ENCODE measurements at regions not wholly inside any gene's neighbourhood (a gene's known extent, or its start where the extent isn't known, plus 50 kb on each side); places are given as distances from the start of the nearest gene placed in this dataset.
"Not testable (repeated sequence)": the region's sequence is repeated elsewhere in the genome, so short reads cannot be mapped to it uniquely, and the experiment has no call there.

DNA sequence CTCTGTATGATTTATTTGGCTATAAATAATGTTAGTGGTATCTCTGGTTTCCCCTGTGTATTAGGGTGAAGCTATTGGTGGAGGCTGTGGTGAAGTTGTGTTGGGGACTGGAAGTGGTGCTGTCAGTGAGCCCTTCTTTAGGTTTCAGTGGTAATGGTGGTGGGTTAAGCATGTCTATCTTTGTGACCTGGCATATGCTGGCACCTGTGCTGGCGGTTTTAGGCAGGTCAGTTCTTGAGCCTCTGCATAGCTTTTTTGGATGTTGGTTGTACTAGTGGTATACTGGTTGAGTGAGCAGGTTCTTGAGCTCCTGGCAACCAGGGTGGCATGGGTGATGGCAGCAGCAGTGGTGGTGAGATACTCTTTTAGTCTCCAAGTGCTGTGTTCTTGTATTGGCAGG lies 161.9 kb upstream of the CAND1 start:
- no peaks in the 10 kb centered on the region for H3K9me3 ChIP-seq (ENCODE audit: control insufficient read depth, low read depth, low read length)
- no peaks in the 10 kb centered on the region for H3K9me1 ChIP-seq (ENCODE audit: control insufficient read depth, extremely low read depth, insufficient read depth, low read length)
- H3K9ac ChIP-seq (ENCODE audit: control insufficient read depth, extremely low read depth, insufficient read depth, low read length) = no peak overlapping the region
- H3K4me1 ChIP-seq (ENCODE audit: control insufficient read depth, extremely low read depth, insufficient read depth, low read length) = peaks cover 11% of the 10 kb centered on the region
- no peak overlapping the region for H3K27ac ChIP-seq (ENCODE audit: control insufficient read depth, insufficient read depth, low read length)
- no peak for TF ChIP-seq EZH2 (IDR thresholded peaks at IDR 0.05; ENCODE audit: low read length)
- TF ChIP-seq, protein P1, sequence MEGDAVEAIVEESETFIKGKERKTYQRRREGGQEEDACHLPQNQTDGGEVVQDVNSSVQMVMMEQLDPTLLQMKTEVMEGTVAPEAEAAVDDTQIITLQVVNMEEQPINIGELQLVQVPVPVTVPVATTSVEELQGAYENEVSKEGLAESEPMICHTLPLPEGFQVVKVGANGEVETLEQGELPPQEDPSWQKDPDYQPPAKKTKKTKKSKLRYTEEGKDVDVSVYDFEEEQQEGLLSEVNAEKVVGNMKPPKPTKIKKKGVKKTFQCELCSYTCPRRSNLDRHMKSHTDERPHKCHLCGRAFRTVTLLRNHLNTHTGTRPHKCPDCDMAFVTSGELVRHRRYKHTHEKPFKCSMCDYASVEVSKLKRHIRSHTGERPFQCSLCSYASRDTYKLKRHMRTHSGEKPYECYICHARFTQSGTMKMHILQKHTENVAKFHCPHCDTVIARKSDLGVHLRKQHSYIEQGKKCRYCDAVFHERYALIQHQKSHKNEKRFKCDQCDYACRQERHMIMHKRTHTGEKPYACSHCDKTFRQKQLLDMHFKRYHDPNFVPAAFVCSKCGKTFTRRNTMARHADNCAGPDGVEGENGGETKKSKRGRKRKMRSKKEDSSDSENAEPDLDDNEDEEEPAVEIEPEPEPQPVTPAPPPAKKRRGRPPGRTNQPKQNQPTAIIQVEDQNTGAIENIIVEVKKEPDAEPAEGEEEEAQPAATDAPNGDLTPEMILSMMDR (optimal IDR thresholded peaks at IDR 0.05 in 1 of 3, IDR thresholded peaks at IDR 0.05 in 1 of 3, conservative IDR thresholded peaks at IDR 0.05 in 1 of 3; ENCODE audit: extremely low read depth in 1 of 3, insufficient read depth in 2 of 3, low read length in 3 of 3) = no peak
- H2AFZ ChIP-seq (ENCODE audit: control insufficient read depth, low read length) = no peak overlapping the region
- DNase-seq (ENCODE audit: low read depth, low spot score) = no peak
- H3K79me2 ChIP-seq (ENCODE audit: control insufficient read depth, insufficient read depth, low read length) = no peaks in the 10 kb centered on the region
- no peaks in the 10 kb centered on the region for H3K27me3 ChIP-seq (ENCODE audit: control insufficient read depth, extremely low read depth, insufficient read depth, low read length)
- H3K36me3 ChIP-seq (ENCODE audit: control insufficient read depth in 2 of 2, extremely low read depth in 1 of 2, insufficient read depth in 2 of 2, low read length in 2 of 2) = no peaks in the 10 kb centered on the region
- no peak overlapping the region for H3K4me2 ChIP-seq (ENCODE audit: control insufficient read depth, extremely low read depth, insufficient read depth, low read depth, low read length)
- dilution Hi-C loops (cut with MboI; ENCODE audit: extremely low pct_ligation_motif_present, low sequenced_read_pairs) = no loop called here
- FAIRE-seq = no peak
- H4K20me1 ChIP-seq (ENCODE audit: control insufficient read depth, extremely low read depth, insufficient read depth, low read length) = no peaks in the 10 kb centered on the region
- H3K4me3 ChIP-seq (ENCODE audit: control insufficient read depth in 2 of 3, extremely low read depth in 1 of 3, insufficient read depth in 2 of 3, low read depth in 1 of 3, low read length in 3 of 3) = no peak overlapping the region

DNA sequence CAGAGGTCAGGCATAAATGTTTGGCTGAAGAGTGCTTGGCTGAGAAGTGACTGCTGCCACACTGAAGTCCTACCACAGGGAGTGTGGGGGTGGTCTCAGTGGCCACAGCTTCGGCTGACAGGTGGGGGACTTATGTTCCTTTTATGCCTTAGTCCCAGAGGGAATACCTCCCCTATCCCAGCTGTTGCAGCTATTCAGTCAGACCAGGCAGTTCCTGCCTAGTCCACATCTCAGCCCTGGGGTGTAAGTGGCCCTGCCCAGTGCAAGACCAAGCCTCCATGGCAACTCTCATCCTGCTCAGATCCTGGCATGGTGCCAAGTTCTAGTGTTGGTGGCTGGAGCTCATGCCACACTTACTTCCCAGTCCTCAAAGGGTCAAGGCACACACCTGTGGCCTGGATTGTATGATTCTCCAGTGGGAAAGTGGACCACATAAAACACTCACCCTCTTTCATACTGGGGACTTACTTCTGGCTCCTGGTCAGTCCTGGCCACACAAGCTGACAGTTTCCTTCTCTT lies 161.3 kb upstream of the CAND1 start:
- DNase-seq (ENCODE audit: low read depth, low spot score) (no peak), FAIRE-seq (no peak)
- dilution Hi-C loops (cut with MboI; ENCODE audit: extremely low pct_ligation_motif_present, low sequenced_read_pairs) = no loop called here

DNA sequence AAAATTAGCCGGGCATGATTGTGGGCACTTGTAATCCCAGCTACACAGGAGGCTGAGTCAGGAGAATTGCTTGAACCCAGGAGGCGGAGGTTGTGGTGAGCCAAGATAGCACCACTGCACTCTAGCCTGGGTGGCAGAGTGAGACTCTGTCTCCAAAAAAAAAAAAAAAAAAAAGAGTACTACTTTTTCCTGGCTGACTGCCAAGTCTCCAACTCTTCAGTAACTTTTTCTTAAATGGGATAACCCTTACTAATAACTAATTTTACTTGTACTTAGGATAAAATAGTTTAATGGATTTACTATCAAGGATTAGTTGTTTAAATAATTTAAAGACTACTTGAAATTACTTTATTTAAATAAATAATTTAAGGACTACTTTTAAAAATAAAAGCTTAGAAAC lies 158.8 kb upstream of the CAND1 start:
- H3K36me3 ChIP-seq (ENCODE audit: control insufficient read depth in 2 of 2, extremely low read depth in 1 of 2, insufficient read depth in 2 of 2, low read length in 2 of 2); DNase-seq (ENCODE audit: low read depth, low spot score); H3K79me2 ChIP-seq (ENCODE audit: control insufficient read depth, insufficient read depth, low read length); H3K9me1 ChIP-seq (ENCODE audit: control insufficient read depth, extremely low read depth, insufficient read depth, low read length); H3K4me3 ChIP-seq (ENCODE audit: control insufficient read depth in 2 of 3, extremely low read depth in 1 of 3, insufficient read depth in 2 of 3, low read depth in 1 of 3, low read length in 3 of 3); H2AFZ ChIP-seq (ENCODE audit: control insufficient read depth, low read length); H3K9ac ChIP-seq (ENCODE audit: control insufficient read depth, extremely low read depth, insufficient read depth, low read length); H3K9me3 ChIP-seq (ENCODE audit: control insufficient read depth, low read depth, low read length); H3K27ac ChIP-seq (ENCODE audit: control insufficient read depth, insufficient read depth, low read length); H4K20me1 ChIP-seq (ENCODE audit: control insufficient read depth, extremely low read depth, insufficient read depth, low read length); H3K4me2 ChIP-seq (ENCODE audit: control insufficient read depth, extremely low read depth, insufficient read depth, low read depth, low read length); dilution Hi-C loops (cut with MboI; ENCODE audit: extremely low pct_ligation_motif_present, low sequenced_read_pairs); H3K27me3 ChIP-seq (ENCODE audit: control insufficient read depth, extremely low read depth, insufficient read depth, low read length); FAIRE-seq: not testable (repeated sequence)
- peaks cover 11% of the 10 kb centered on the region for H3K4me1 ChIP-seq (ENCODE audit: control insufficient read depth, extremely low read depth, insufficient read depth, low read length)

More for the DNA sequence above, 161.3 kb upstream of the CAND1 start:
- Histone ChIP-seq H3K27me3 (ENCODE audit: control insufficient read depth, extremely low read depth, insufficient read depth, low read length) (no peaks in the 10 kb centered on the region), H3K79me2 (ENCODE audit: control insufficient read depth, insufficient read depth, low read length) (no peaks in the 10 kb centered on the region), H2AFZ (ENCODE audit: control insufficient read depth, low read length) (no peak overlapping the region), H3K9me3 (ENCODE audit: control insufficient read depth, low read depth, low read length) (no peaks in the 10 kb centered on the region), H3K36me3 (ENCODE audit: control insufficient read depth in 2 of 2, extremely low read depth in 1 of 2, insufficient read depth in 2 of 2, low read length in 2 of 2) (no peaks in the 10 kb centered on the region), H4K20me1 (ENCODE audit: control insufficient read depth, extremely low read depth, insufficient read depth, low read length) (no peaks in the 10 kb centered on the region), H3K4me3 (ENCODE audit: control insufficient read depth in 2 of 3, extremely low read depth in 1 of 3, insufficient read depth in 2 of 3, low read depth in 1 of 3, low read length in 3 of 3) (no peak overlapping the region), H3K9ac (ENCODE audit: control insufficient read depth, extremely low read depth, insufficient read depth, low read length) (no peak overlapping the region), H3K9me1 (ENCODE audit: control insufficient read depth, extremely low read depth, insufficient read depth, low read length) (no peaks in the 10 kb centered on the region), H3K4me2 (ENCODE audit: control insufficient read depth, extremely low read depth, insufficient read depth, low read depth, low read length) (no peak overlapping the region), H3K4me1 (ENCODE audit: control insufficient read depth, extremely low read depth, insufficient read depth, low read length) (peaks cover 11% of the 10 kb centered on the region), H3K27ac (ENCODE audit: control insufficient read depth, insufficient read depth, low read length) (no peak overlapping the region)
- TF ChIP-seq EZH2 (IDR thresholded peaks at IDR 0.05; ENCODE audit: low read length) = no peak
- TF ChIP-seq, protein P1 (optimal IDR thresholded peaks at IDR 0.05 in 1 of 3, IDR thresholded peaks at IDR 0.05 in 1 of 3, conservative IDR thresholded peaks at IDR 0.05 in 1 of 3; ENCODE audit: extremely low read depth in 1 of 3, insufficient read depth in 2 of 3, low read length in 3 of 3) = no peak

Data from keratinocyte (primary cell).